GM12878 (cell line): ENCODE measurements at regions not wholly inside any gene's neighbourhood (a gene's known extent, or its start where the extent isn't known, plus 50 kb on each side); places are given as distances from the start of the nearest gene placed in this dataset.

ENCODE experiments used
- ATAC-seq: fragments of 200-7000 bp; cut with Tn5 transposase; 3 replicates; pipeline ENCODE4 v1.9.1; 2020; ENCODE audit warnings: mild to moderate bottlenecking, moderate library complexity
- BruUV-seq: library from RNA; stranded (reverse); fragments of 400-500 nt; replicated peaks from 2 replicates; lab custom pipeline; 2021; lab: Mats Ljungman, UMichigan
- CTCF ChIA-PET: fragments of 300-600 bp; sonication (Branson Sonifier 250); formaldehyde crosslinking; extraction: SDS; loops from one replicate; lab custom pipeline; 2021; ENCODE audit warnings: inconsistent platforms; lab: Yijun Ruan, JAX
- POLR2A ChIA-PET: fragments of 350-600 bp; formaldehyde crosslinking; extraction: SDS; loops from one replicate; lab custom pipeline; 2021; ENCODE audit warnings: inconsistent platforms; lab: Charles Lee
- RAD21 ChIA-PET: fragments of 300-600 bp; sonication (Branson Sonifier 250); formaldehyde crosslinking; loops from one replicate; lab custom pipeline; 2023; ENCODE audit warnings: antibody characterized with exemption; ENCODE audit not compliant: unreplicated experiment; lab: Charles Lee
- SMC1A ChIA-PET: fragments of 300-600 bp; sonication (Branson Sonifier 250); formaldehyde crosslinking; loops from one replicate; lab custom pipeline; 2023; ENCODE audit not compliant: unreplicated experiment, uncharacterized antibody; lab: Charles Lee
- DNase-seq: peaks from one replicate; pipeline ENCODE4 v3.0.0-alpha.2; 2011; ENCODE audit warnings: low read depth, low spot score
- FAIRE-seq: peaks from 3 replicates; lab custom pipeline; 2011; peaks lifted over from hg19 to GRCh38; lab: Jason Lieb, UNC
- H2AFZ ChIP-seq: 2 replicates; pipeline ENCODE4 v1.6.0; 2011; ENCODE audit warnings: low read depth, low read length, control low read depth; ENCODE audit not compliant: control insufficient read depth
- H3K27ac ChIP-seq: 2 replicates; pipeline ENCODE4 v1.5.1; 2011; ENCODE audit warnings: control low read depth; ENCODE audit not compliant: control insufficient read depth, insufficient read depth
- H3K27me3 ChIP-seq, 2 experiments: replicated peaks in 1 of 2; 2 replicates each; pipeline versions ENCODE4 v1.6.0 to v1.6.1; 2011; ENCODE audit warnings: low read length in 1 of 2; ENCODE audit not compliant: control insufficient read depth in 2 of 2, insufficient read depth in 2 of 2
- H3K36me3 ChIP-seq, 2 experiments: 2 replicates each; pipeline ENCODE4 v1.5.1; 2011; ENCODE audit warnings: low read length in 1 of 2; ENCODE audit not compliant: control insufficient read depth in 2 of 2, insufficient read depth in 2 of 2
- H3K4me1 ChIP-seq: 2 replicates; pipeline ENCODE4 v1.6.1; 2011; ENCODE audit warnings: mild to moderate bottlenecking, low read length, moderate library complexity, mixed read lengths; ENCODE audit not compliant: control insufficient read depth, insufficient read depth
- H3K4me2 ChIP-seq: 2 replicates; pipeline ENCODE4 v1.6.0; 2011; ENCODE audit warnings: control low read depth; ENCODE audit not compliant: control insufficient read depth, insufficient read depth
- H3K4me3 ChIP-seq: fragments of 200-600 bp; sonication (generic); 2 replicates; pipeline ENCODE4 v1.5.1; 2016
- H3K79me2 ChIP-seq: 2 replicates; pipeline ENCODE4 v1.6.0; 2011; ENCODE audit warnings: low read length; ENCODE audit not compliant: control insufficient read depth, insufficient read depth
- H3K9ac ChIP-seq: 2 replicates; pipeline ENCODE4 v1.8.0; 2011; ENCODE audit warnings: low read length, control low read depth, mixed read lengths; ENCODE audit not compliant: control insufficient read depth, insufficient read depth
- H3K9me3 ChIP-seq: replicated peaks from 3 replicates; pipeline ENCODE4 v1.5.1; 2011; ENCODE audit warnings: mild to moderate bottlenecking, low read length; ENCODE audit not compliant: control insufficient read depth, insufficient read depth
- H4K20me1 ChIP-seq: 2 replicates; pipeline ENCODE4 v1.6.0; 2011; ENCODE audit not compliant: control insufficient read depth, insufficient read depth
- BRCA1 ChIP-seq: IDR thresholded peaks from 2 replicates; pipeline ENCODE4 v1.6.1; 2011; ENCODE audit warnings: low read depth, low read length, improper control_type of control experiment
- CBX3 ChIP-seq: fragments of 200-600 bp; sonication (generic); IDR thresholded peaks from 2 replicates; pipeline ENCODE4 v1.6.1; 2016; ENCODE audit warnings: low read depth, borderline replicate concordance
- CEBPB ChIP-seq, 2 experiments: fragments of 150-350 bp in 1 of 2; IDR thresholded peaks; 2 replicates each; pipeline ENCODE4 v1.6.1; 2012 to 2014; ENCODE audit warnings: low read depth in 2 of 2, low read length in 2 of 2, borderline replicate concordance in 1 of 2, inconsistent platforms in 1 of 2
- CREB1 ChIP-seq: IDR thresholded peaks from 2 replicates; pipeline ENCODE4 v1.6.1; 2012; ENCODE audit warnings: low read depth, mild to moderate bottlenecking, inconsistent platforms
- EZH2 ChIP-seq: IDR thresholded peaks from 2 replicates; pipeline ENCODE4 v1.6.1; 2012; ENCODE audit warnings: low read depth, mild to moderate bottlenecking, control low read depth, inconsistent platforms, low read length, borderline replicate concordance; ENCODE audit not compliant: control insufficient read depth
- GATAD2B ChIP-seq: fragments of 450-650 bp; conservative IDR thresholded peaks from 2 replicates; pipeline ENCODE4 v1.6.1; 2017; ENCODE audit warnings: low read depth, mild to moderate bottlenecking, moderate library complexity
- HDAC2 ChIP-seq: fragments of 200-600 bp; sonication (generic); IDR thresholded peaks from 2 replicates; pipeline ENCODE4 v1.6.1; 2017
- MXI1 ChIP-seq: fragments of 150-350 bp; IDR thresholded peaks from 2 replicates; pipeline ENCODE4 v1.6.1; 2011; ENCODE audit warnings: low read depth, mild to moderate bottlenecking, inconsistent platforms, low read length, improper control_type of control experiment
- TCF3 ChIP-seq: IDR thresholded peaks from 2 replicates; pipeline ENCODE4 v1.6.1; 2012; ENCODE audit warnings: low read depth, mild to moderate bottlenecking, low read length, borderline replicate concordance; ENCODE audit not compliant: insufficient read depth
- ZNF24 ChIP-seq: fragments of 450-650 bp; IDR thresholded peaks from 2 replicates; pipeline ENCODE4 v1.6.1; 2017; ENCODE audit warnings: antibody characterized with exemption, mild to moderate bottlenecking
- WGBS: methylation state at CpG from one replicate; pipeline ENCODE4 v1.1.6; 2016; ENCODE audit warnings: low lambda C conversion rate; ENCODE audit not compliant: insufficient replicate concordance, insufficient coverage; ENCODE audit errors: missing lambda C conversion rate; 5-methylcytosine and 5-hydroxymethylcytosine counted together
- in situ Hi-C: fragments of 300-500 bp; cut with MboI; formaldehyde crosslinking; loops from 9 replicates; pipeline ENCODE4 v1.14.3; 2018; ENCODE audit warnings: mixed read lengths
- intact Hi-C: fragments of 100-400 bp; cut with micrococcal nuclease; formaldehyde crosslinking; loops from one replicate; pipeline ENCODE4 v1.14.2; 2022; ENCODE audit not compliant: unreplicated experiment
- TF ChIP-seq, protein P1 (sequence below): fragments of 450-650 bp; IDR thresholded peaks from 2 replicates; pipeline ENCODE4 v1.6.1; 2017; ENCODE audit warnings: mild to moderate bottlenecking, moderate library complexity
- TF ChIP-seq, protein P2 (sequence below): fragments of 450-650 bp; IDR thresholded peaks from 2 replicates; pipeline ENCODE4 v1.6.1; 2017; ENCODE audit warnings: antibody characterized with exemption, mild to moderate bottlenecking, moderate library complexity
- TF ChIP-seq, protein P3 (sequence below): IDR thresholded peaks from 2 replicates; pipeline ENCODE4 v1.6.1; 2011; ENCODE audit warnings: borderline replicate concordance, low read depth, mild to moderate bottlenecking, moderate library complexity, low read length; ENCODE audit not compliant: insufficient read depth, poor library complexity, severe bottlenecking
- TF ChIP-seq, protein P4 (sequence below): fragments of 450-650 bp; IDR thresholded peaks from 2 replicates; pipeline ENCODE4 v1.6.1; 2016; ENCODE audit warnings: mild to moderate bottlenecking

DNA sequence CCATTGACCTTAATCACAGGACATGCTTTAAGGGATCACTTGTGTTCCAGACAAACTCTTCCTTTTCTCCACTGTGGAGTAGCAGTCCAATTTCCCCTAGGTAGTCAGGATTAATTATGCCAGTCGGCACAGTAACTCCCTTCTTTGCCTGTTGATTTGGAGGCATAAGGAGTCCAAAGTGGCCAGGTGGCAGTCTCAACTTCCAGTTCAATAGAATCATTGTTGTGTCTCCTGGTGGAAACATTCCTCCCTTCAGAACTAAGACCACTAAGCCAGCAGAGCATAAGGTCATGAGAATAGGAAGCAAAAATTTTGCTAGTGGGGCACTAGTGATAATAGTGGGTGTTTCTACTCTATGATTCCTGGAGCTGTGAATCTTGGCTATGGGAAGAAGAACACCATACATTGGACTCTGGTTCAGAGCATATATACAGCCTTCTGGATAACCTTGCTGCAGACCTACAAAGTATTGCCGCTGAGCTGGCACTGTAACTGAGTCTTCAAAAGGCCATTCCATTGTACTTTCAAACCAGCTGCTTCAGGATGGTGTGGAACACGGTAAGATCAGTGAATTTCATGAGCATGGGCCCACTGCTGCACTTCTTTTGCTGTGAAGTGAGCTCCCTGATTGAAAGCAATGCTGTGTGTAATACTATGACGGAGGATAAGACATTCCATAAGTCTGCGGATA lies 147.3 kb upstream of the MAX start:
- no peaks in the 10 kb centered on the region for H4K20me1 ChIP-seq
- ATAC-seq, result no peak
- TF ChIP-seq TCF3 (no peak), CEBPB (IDR thresholded peaks at IDR 0.05; ENCODE audit: borderline replicate concordance in 1 of 2, low read depth in 2 of 2, low read length in 2 of 2) (no peak), BRCA1 (no peak), MXI1 (no peak), ZNF24 (no peak), EZH2 (no peak), HDAC2 (no peak), GATAD2B (no peak), CREB1 (no peak), CBX3 (no peak)
- TF ChIP-seq, protein P1, sequence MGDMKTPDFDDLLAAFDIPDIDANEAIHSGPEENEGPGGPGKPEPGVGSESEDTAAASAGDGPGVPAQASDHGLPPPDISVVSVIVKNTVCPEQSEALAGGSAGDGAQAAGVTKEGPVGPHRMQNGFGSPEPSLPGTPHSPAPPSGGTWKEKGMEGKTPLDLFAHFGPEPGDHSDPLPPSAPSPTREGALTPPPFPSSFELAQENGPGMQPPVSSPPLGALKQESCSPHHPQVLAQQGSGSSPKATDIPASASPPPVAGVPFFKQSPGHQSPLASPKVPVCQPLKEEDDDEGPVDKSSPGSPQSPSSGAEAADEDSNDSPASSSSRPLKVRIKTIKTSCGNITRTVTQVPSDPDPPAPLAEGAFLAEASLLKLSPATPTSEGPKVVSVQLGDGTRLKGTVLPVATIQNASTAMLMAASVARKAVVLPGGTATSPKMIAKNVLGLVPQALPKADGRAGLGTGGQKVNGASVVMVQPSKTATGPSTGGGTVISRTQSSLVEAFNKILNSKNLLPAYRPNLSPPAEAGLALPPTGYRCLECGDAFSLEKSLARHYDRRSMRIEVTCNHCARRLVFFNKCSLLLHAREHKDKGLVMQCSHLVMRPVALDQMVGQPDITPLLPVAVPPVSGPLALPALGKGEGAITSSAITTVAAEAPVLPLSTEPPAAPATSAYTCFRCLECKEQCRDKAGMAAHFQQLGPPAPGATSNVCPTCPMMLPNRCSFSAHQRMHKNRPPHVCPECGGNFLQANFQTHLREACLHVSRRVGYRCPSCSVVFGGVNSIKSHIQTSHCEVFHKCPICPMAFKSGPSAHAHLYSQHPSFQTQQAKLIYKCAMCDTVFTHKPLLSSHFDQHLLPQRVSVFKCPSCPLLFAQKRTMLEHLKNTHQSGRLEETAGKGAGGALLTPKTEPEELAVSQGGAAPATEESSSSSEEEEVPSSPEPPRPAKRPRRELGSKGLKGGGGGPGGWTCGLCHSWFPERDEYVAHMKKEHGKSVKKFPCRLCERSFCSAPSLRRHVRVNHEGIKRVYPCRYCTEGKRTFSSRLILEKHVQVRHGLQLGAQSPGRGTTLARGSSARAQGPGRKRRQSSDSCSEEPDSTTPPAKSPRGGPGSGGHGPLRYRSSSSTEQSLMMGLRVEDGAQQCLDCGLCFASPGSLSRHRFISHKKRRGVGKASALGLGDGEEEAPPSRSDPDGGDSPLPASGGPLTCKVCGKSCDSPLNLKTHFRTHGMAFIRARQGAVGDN, result no peak
- TF ChIP-seq, protein P2, sequence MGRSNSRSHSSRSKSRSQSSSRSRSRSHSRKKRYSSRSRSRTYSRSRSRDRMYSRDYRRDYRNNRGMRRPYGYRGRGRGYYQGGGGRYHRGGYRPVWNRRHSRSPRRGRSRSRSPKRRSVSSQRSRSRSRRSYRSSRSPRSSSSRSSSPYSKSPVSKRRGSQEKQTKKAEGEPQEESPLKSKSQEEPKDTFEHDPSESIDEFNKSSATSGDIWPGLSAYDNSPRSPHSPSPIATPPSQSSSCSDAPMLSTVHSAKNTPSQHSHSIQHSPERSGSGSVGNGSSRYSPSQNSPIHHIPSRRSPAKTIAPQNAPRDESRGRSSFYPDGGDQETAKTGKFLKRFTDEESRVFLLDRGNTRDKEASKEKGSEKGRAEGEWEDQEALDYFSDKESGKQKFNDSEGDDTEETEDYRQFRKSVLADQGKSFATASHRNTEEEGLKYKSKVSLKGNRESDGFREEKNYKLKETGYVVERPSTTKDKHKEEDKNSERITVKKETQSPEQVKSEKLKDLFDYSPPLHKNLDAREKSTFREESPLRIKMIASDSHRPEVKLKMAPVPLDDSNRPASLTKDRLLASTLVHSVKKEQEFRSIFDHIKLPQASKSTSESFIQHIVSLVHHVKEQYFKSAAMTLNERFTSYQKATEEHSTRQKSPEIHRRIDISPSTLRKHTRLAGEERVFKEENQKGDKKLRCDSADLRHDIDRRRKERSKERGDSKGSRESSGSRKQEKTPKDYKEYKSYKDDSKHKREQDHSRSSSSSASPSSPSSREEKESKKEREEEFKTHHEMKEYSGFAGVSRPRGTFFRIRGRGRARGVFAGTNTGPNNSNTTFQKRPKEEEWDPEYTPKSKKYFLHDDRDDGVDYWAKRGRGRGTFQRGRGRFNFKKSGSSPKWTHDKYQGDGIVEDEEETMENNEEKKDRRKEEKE, result no peak
- TF ChIP-seq, protein P3, sequence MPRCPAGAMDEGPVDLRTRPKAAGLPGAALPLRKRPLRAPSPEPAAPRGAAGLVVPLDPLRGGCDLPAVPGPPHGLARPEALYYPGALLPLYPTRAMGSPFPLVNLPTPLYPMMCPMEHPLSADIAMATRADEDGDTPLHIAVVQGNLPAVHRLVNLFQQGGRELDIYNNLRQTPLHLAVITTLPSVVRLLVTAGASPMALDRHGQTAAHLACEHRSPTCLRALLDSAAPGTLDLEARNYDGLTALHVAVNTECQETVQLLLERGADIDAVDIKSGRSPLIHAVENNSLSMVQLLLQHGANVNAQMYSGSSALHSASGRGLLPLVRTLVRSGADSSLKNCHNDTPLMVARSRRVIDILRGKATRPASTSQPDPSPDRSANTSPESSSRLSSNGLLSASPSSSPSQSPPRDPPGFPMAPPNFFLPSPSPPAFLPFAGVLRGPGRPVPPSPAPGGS, result no peak
- TF ChIP-seq, protein P4, sequence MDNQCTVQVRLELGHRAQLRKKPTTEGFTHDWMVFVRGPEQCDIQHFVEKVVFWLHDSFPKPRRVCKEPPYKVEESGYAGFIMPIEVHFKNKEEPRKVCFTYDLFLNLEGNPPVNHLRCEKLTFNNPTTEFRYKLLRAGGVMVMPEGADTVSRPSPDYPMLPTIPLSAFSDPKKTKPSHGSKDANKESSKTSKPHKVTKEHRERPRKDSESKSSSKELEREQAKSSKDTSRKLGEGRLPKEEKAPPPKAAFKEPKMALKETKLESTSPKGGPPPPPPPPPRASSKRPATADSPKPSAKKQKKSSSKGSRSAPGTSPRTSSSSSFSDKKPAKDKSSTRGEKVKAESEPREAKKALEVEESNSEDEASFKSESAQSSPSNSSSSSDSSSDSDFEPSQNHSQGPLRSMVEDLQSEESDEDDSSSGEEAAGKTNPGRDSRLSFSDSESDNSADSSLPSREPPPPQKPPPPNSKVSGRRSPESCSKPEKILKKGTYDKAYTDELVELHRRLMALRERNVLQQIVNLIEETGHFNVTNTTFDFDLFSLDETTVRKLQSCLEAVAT, result no peak
- TF ChIP-seq, all 136 proteins: peak for 0
- H3K79me2 ChIP-seq, result no peaks in the 10 kb centered on the region
- no peaks in the 10 kb centered on the region for H3K27me3 ChIP-seq
- H3K9ac ChIP-seq, result no peak overlapping the region
- H3K27ac ChIP-seq, result no peak overlapping the region
- intact Hi-C loops, result no loop called here
- no peaks in the 10 kb centered on the region for H3K4me1 ChIP-seq
- no peaks in the 10 kb centered on the region; the same call in 2 of the 3 replicates for H3K9me3 ChIP-seq
- SMC1A ChIA-PET, result no interaction called here
- no peak for FAIRE-seq
- no peak for DNase-seq
- CTCF ChIA-PET, result no interaction called here
- in situ Hi-C loops, result no loop called here
- H3K36me3 ChIP-seq, result no peaks in the 10 kb centered on the region
- H3K4me2 ChIP-seq, result no peak overlapping the region
- no peak overlapping the region for H2AFZ ChIP-seq
- no peak overlapping the region for H3K4me3 ChIP-seq
- POLR2A ChIA-PET, result no interaction called here
- WGBS, result 91% methylated on average over 5 of the region's 5 CpGs
- RAD21 ChIA-PET, result no interaction called here
- no TSS peak for BruUV-seq
